ENCODE measurements at regions not wholly inside any gene's neighbourhood (a gene's known extent, or its start where the extent isn't known, plus 50 kb on each side); places are given as distances from the start of the nearest gene placed in this dataset.

- Histone ChIP-seq H3K27me3 (replicated peaks in 1 of 7) (no peaks in the 10 kb centered on the region), H3K9me3 (peaks cover 0 to 15% (median 0%) of the 10 kb centered on the region in 8 donors), H3K27ac (no peak overlapping the region), H3K36me3 (no peaks in the 10 kb centered on the region), H3K4me1 (no peaks in the 10 kb centered on the region), H3K4me3 (no peak overlapping the region)
- intact Hi-C loops (cut with DNase I; ENCODE audit: low total_unique reads) = no loop called here
- WGBS, 5 donors = 45 to 71% (median 68%) methylated on average over 10 to 12 of the region's 12 CpGs
- DNase-seq = peak; percentile 57
- TF ChIP-seq CTCF (IDR thresholded peaks at IDR 0.05 in 8 of 11, conservative IDR thresholded peaks at IDR 0.05 in 3 of 11) = no peak
- no peak for TF ChIP-seq POLR2A (IDR thresholded peaks at IDR 0.05)
- TF ChIP-seq POLR2AphosphoS5 (IDR thresholded peaks at IDR 0.05) = no peak
Measured at GRCh38 chrX:74178536-74178935, 125.4 kb upstream of the ZCCHC13 start.

DNA sequence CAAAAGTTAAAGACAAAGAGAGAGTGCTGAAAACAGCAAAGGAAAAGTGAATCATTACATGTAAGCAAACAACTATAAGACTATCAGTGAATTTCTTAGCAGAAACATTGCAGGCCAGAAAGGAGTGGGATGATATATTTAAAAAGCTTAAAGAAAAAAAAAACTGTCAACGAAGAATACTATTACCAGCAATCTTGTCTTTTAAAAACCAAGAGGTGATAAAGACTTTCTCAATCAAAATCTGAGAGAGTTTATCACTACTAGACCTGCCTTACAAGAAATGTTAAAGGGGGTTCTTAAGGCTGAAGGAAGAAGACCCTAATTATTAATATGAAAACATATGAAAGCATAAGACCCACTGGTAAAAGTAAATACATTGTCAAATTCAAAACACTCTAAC lies 132.5 kb upstream of the ZCCHC13 start:
- no peak for DNase-seq
- no peak overlapping the region for H3K27ac ChIP-seq
- intact Hi-C loops (cut with DNase I; ENCODE audit: low total_unique reads) = no loop called here
- 73 to 94% (median 89%) methylated on average over 1 of the region's 1 CpG for WGBS, 5 donors
- H3K36me3 ChIP-seq = peaks cover 0 to 6% (median 0%) of the 10 kb centered on the region in 6 donors
- H3K9me3 ChIP-seq = peaks cover 6 to 48% (median 27%) of the 10 kb centered on the region in 8 donors
- H3K27me3 ChIP-seq (replicated peaks in 1 of 7) = no peaks in the 10 kb centered on the region
- H3K4me3 ChIP-seq = no peak overlapping the region
- no peaks in the 10 kb centered on the region for H3K4me1 ChIP-seq
- TF ChIP-seq POLR2A (IDR thresholded peaks at IDR 0.05) (no peak), CTCF (IDR thresholded peaks at IDR 0.05 in 8 of 11, conservative IDR thresholded peaks at IDR 0.05 in 3 of 11) (no peak), POLR2AphosphoS5 (IDR thresholded peaks at IDR 0.05) (no peak)

DNA sequence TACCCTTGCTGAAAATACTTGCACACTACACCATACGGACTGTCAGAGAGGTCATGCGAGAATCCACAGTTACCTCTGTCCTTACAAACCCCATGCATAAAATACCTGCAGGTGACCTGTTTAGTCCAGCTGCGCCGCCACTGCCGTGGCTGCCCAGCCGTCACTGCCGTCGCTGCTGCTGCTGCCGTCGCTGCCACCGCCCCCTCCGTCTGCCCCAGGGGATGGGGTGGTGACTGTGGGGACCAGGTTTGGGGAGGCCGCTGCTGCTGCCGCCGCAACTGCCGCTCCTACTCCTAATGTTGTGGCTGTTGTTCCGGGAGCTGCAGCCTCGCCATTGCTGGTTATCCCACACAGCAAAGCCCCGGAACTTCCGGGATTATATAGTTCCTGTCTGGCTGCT lies 141.8 kb upstream of the ZCCHC13 start:
- no peak for DNase-seq
- TF ChIP-seq POLR2AphosphoS5 (IDR thresholded peaks at IDR 0.05) = no peak
- no peak for TF ChIP-seq CTCF (IDR thresholded peaks at IDR 0.05 in 8 of 11, conservative IDR thresholded peaks at IDR 0.05 in 3 of 11)
- no peak for TF ChIP-seq POLR2A (IDR thresholded peaks at IDR 0.05)
- no peak overlapping the region for H3K4me3 ChIP-seq
- intact Hi-C loops (cut with DNase I; ENCODE audit: low total_unique reads) = no loop called here
- 90 to 97% (median 94%) methylated on average over 4 to 20 of the region's 20 CpGs for WGBS, 5 donors
- no peak overlapping the region for H3K27ac ChIP-seq
- no peaks in the 10 kb centered on the region for H3K36me3 ChIP-seq
- no peaks in the 10 kb centered on the region for H3K4me1 ChIP-seq
- peaks cover 0 to 7% (median 0%) of the 10 kb centered on the region in 8 donors for H3K9me3 ChIP-seq
- H3K27me3 ChIP-seq (replicated peaks in 1 of 7) = no peaks in the 10 kb centered on the region

GRCh38 chrX:74160816-74161215 lies 143.2 kb upstream of the ZCCHC13 start:
- TF ChIP-seq POLR2AphosphoS5 (IDR thresholded peaks at IDR 0.05) (no peak), POLR2A (IDR thresholded peaks at IDR 0.05) (no peak), CTCF (IDR thresholded peaks at IDR 0.05 in 8 of 11, conservative IDR thresholded peaks at IDR 0.05 in 3 of 11) (no peak)
- DNase-seq = no peak
- H3K4me1 ChIP-seq = no peaks in the 10 kb centered on the region
- 76 to 92% (median 88%) methylated on average over 3 of the region's 3 CpGs for WGBS, 5 donors
- intact Hi-C loops (cut with DNase I; ENCODE audit: low total_unique reads) = no loop called here
- H3K9me3 ChIP-seq = peaks cover 0 to 7% (median 0%) of the 10 kb centered on the region in 8 donors
- no peaks in the 10 kb centered on the region for H3K36me3 ChIP-seq
- no peak overlapping the region for H3K4me3 ChIP-seq
- H3K27ac ChIP-seq = no peak overlapping the region
- H3K27me3 ChIP-seq (replicated peaks in 1 of 7) = no peaks in the 10 kb centered on the region
